Hematopoietic multipotent progenitor cell (in vitro differentiated cells): ENCODE measurements at regions not wholly inside any gene's neighbourhood (a gene's known extent, or its start where the extent isn't known, plus 50 kb on each side); places are given as distances from the start of the nearest gene placed in this dataset.
A peak's percentile ranks its signal among the peaks of the same experiment; 100 is the strongest.

Experiments used
- DNase-seq, 3 donors: peaks; one replicate each; pipeline ENCODE4 v3.0.0-alpha.2; 2011 to 2015; ENCODE audit warnings: low read depth in 2 of 3, low spot score in 2 of 3

DNA sequence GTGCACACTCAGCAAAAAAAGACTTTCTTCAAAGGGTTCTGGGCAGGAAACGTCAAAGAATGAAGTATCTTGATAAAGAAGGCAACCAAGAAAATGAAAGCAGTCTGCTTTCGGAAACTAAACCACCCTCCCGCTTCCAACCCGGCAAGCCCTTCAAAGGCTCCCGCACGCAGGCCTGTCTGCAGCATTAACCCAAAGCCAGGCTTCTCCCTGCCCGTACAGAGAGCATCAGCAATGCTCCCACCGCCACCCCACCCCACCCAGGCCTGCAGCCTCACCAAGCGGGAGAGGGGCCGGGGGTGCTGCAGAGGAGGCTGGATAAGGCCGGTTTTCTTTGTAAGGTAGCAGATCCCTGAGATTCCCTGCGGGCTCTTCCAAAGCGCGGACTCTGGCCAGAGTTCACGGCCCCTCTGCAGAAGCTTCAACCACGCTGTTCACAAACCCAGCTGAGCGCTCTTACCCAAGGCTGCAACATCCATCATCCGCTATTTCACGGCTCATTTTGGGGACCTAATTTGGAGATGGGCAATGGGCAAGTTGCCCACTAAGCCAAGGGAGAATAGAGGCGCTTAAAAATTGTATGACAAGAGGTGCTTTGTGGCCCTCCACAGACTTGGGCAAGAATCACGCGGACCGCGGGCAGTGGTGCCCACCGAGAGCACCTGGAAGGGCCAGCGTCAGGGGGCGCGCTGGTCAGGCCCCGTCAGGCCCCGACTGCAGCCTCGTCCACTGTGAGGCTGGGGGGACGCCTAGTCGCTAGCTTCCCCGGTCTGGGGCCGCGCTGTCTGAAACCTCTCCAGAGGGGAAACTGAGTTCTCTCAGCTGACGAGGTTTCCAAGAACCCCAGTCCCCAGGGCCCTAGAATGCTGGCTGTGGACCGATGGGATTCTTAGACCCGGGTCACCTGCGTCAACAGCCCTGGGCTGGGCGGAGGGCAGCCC is 225.4 kb upstream of the ID2 start:
- DNase-seq: peak in 2 of 3 donors; percentile 65 to 83

DNA sequence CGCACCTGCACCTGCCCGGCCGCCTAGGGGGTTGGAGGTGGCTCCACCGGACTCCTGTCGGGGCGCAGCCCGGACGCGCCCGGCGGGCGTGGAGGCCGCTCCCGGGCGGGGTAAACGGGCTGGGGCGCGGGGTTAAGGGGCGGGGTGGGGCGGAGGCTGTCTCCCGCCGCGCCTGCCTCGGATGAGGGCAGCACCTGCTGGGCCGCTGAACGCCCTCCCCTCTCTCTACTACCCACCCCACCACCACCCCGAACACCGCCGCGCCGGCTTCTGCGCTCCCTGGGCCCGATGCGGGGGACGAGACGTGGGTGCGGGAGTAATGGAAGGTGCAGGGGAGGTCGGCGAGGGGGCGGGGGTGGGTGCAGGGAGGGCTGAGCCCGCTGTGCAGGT is 224.8 kb upstream of the ID2 start:
- no peak for DNase-seq

DNA sequence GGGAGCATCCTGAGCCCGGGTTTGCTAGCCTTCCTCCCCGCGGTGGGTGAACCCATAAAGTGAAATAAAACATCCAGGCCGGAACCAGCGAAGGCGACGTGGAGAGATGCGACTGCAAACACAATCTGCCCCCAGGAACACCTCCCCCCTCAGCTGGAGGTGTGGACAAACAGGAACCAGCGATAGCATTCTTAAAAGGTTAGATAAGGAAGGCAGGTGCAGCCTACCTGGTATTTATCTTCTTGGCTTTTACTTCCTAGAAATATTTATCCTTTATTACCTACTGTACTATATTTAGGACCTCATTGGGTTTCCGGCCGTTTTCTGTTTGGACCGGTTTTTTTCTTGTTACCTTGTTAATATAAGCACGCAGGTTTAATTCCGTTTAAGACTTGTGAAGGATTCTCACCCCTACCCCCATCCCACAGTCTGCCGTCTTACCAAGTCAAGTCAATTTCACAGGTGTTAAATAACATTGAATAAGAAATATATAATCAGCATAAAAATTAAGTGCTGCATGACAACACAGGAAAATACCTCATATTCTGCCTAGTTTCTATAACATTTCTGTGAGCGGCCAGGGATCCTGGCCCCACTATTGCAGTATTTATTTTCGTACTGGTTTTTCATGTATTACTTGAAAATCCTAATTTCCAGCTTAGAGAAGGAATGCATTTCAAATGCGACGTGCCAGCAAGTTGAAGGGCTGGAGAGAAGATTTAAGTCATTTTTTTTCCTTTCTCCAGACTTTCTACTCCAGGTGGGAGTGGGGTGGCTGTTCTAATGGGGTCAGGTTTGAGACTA is 224.0 kb upstream of the ID2 start:
- DNase-seq: no peak

DNA sequence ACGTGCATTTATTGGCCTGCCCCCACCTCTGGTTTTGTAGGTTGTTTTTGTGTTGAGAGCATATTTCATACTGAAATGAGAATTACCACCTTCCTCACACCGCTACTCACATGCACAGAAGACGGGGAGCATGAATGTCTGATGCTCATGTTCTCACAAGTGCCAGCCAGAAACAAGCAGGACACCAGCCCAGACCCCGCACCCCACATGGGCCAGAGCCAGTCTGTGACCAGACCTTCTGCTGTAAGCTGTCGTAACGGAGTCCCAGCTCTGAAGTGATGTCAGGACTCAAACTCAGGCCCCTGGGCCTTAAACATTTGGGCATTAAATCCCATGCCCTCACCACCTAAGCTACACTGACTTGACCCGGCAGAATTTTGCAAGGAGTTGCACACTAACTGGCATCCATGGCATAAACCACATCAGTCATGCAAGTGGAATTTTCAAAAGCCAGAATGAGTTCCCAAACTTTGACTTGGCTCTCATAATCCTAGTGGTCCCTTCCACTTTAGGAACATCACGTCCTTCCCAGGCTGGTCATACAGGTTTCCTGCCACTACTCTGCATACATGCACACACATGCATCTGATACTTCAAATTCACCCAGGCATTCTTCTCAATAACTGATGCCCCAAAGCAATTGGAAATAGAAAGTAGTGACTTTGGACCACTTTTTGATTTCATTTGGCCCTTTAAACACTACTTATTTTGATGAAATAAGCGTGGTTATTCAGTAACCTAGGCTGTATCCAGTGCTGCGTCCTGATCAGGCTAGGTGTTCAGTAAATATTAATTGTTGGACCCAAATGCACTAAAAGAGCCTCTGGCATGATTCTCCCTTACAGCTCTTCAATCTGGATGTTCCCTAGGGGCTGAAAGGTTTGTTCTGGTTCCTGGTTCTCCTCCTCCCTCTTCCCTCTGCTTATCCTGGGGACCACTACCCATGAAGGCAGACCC is 223.1 kb upstream of the ID2 start:
- no peak for DNase-seq

DNA sequence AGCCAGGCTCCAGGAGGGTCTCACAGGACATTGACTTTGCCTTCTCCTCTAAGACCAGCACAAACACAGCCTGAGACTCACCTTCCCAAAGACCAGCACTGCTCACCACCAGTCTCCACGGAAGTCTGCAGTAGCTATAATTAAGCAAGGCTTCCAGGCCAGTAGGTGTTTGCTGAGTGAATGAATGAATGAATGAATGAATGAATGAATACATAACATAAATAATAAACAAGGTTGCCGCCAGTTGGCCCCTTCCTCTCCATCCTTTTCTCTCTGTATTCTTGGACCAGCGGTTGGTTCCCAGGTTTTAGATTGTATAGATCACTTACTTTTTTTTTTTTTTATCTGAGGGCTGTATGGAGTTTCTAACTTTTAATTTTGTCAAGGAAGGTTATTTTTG is 222.4 kb upstream of the ID2 start:
- no peak for DNase-seq

DNA sequence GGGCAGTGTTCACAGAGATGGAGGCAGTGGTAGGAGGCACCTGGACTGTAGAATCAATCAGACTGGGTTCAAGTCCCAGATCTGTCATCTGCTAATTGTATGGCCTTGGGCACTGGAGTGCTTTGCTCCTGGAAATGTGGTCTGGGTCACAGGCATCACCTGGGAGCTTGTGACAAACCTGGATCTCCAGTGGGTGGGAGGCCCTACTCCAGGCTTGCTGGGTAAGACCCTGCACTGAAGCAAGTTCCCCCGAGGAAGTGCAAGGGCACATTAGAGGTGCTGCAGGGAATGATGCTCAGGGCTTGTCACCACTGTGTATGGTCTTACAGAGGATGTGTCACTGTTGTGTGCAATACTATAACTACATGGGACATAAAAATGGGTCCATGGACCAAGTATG is 220.5 kb upstream of the ID2 start:
- no peak for DNase-seq

DNA sequence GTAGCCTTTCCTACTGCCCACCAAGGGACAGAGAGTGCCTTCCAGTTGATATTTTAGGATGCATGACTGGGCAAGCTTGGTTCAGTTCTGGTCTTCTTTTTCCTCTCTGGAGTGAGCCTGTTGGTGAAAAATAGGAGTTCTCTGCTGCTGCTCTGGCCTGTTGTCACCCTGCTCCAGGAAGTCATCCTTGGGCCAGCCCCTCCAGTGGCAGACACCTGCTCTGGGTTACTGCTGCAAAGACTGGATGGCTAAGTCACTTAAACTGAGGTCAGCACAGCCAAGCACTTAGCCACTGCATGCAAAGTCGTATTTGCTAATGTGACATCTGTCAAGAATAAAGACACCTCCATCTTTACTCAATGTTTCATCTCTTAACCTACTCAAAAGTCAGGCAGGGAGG is 219.6 kb upstream of the ID2 start:
- no peak for DNase-seq

DNA sequence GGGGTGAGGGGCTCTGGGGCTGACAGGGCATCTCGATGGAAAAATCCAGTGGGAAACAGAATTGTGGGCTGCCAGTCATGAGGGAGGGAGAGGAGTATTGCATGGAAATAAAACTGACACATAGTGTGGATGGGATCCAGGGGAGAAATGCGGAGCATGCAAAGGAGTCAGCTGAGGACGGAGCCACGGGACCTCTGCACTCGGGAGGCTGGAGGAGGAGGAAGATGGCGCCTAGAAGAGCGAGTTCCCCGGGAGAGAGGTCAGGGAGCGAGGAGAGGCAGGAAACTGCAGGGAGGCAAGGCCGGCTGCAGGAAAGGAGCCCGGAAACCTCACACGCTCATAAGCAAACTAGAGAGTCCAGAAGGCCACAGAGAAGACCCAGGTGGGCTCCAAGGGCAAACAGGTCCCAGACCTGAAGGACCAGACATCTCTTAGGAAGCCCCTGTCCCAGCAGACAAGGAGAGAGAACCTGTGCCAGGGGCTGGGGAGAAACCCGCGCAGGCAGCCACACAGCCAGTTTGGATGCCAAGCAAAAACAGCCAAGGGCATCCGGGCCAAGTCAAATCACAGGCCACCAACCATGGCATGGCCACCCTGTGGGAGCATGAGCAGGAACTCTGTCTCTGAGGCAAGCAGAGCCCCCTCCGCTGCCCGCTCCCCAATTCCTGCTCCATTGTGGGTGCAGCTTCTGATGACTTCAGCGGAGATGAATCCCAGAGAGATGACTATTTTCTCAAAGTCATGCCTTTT is 218.8 kb upstream of the ID2 start:
- no peak for DNase-seq

DNA sequence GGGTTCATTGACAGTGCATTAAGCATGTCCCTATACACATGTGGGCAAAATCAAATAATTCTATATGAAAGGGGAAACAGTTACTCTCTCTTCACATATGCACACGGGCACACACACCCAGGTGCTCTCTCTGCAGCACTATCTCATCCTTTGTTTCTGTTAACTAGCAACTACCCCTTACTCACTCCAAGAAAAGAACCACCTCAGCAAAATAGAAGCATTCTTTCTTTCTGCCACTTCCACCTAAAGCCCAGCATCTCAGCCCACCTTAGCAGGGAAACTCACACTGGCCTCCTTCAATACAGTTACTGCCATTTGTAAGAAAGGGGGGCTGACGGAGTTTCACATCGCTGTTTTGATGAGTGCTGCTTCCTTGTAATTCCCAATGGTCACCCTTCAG is 216.3 kb upstream of the ID2 start:
- no peak for DNase-seq

DNA sequence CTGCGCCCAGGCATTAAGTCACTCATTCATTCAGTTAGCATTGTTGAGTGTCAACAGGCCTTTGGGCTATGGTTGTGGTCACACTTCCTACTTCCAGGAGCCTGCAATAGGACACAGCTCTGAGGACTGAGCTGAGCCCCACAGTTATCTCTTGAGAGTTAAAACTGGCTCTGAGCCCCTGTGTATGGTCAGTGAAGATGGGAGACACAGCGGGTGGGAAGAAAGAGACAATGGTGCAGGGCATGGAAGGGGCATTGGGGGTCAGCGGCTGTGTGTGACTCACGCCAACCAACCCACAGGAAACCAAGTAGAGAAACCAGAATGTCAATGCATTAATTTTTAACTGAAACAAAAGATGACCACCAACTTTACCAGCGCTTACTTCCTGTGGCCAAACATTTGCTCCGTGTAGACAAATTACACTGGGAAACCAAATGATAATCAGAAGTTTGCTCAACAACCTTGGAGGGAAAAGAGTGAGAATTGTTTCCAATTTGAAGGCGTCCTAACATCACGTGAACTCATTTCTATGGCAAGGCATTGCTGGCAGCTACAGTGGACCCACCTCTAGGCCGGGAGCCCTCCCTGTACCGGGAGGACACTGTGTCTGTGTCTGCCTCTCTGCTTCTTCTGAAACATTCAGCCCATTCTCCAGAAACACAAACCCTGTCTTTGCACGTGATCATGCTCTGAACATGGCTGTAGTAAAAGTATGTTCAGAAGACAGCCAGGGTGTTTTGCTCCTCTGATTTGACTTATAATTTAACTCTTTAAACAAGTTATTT is 212.0 kb upstream of the ID2 start:
- DNase-seq: no peak

DNA sequence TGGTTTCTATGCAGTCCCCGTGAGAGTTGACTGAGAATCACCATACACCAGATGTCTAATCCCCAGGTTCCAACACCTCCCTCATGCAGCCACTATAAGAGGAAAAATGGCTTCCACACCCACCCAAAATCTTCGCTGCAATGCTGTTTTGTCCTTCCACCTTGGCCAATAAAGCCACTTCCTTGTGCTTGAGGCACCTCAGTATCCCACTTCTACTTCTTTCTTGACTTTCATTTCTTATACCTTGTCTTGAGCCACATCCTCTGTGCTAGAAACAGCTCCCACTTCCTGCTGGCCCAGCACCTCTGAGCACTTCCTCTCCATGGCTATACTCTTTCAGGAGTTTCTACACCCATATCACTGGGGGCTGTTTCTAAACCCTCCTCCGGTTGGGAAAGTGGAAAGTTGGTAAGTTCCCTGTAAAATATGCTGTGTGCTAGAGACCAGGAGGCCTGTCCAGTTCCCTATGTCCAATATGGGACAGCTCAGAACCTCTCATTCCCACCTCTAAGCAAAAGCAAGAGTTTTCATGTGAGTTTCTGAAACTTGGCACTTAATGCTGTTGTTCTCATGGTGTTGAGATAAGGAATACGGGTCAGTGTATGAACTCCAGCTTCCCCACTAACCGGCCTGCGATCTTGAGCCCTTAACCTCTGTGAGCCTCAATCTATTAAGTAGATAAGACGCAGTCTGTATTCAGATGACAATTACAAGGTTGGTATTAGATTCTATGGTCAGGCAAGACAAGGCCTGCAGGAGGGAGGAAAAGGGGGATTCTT is 209.1 kb upstream of the ID2 start:
- DNase-seq: no peak

DNA sequence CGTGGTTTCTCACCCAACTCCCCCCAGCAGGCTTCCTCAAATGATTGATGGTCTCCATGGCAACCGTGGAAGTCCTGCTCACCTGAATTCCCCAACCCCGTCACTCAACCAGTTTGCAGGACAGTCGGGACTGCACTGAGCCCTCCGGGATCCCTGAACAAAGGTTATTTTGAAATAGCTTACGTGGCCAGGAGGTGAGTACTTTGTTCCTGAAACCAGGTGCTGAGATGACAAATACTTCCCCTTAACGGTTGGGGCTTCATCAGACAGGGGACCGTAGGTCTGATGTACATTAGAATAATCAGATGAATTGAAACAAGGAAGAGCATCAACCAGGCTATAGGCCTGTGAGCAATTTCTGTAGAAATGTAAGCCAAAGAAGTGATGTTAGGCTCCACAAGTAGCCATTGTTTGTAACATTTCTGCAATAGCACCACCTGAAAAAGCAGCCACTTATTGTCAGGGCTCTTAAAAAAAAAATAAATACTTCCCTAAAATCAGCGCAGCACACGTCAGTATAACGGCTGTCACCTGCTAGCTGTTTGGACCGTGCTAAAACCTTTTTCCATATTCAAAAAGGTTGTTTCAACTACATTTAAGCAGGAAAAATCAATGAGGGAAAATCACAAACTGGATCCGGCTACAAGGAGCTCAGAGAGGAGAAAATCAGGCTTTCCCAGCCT is 206.4 kb upstream of the ID2 start:
- peak in 2 of 3 donors; percentile 54 to 69 for DNase-seq

DNA sequence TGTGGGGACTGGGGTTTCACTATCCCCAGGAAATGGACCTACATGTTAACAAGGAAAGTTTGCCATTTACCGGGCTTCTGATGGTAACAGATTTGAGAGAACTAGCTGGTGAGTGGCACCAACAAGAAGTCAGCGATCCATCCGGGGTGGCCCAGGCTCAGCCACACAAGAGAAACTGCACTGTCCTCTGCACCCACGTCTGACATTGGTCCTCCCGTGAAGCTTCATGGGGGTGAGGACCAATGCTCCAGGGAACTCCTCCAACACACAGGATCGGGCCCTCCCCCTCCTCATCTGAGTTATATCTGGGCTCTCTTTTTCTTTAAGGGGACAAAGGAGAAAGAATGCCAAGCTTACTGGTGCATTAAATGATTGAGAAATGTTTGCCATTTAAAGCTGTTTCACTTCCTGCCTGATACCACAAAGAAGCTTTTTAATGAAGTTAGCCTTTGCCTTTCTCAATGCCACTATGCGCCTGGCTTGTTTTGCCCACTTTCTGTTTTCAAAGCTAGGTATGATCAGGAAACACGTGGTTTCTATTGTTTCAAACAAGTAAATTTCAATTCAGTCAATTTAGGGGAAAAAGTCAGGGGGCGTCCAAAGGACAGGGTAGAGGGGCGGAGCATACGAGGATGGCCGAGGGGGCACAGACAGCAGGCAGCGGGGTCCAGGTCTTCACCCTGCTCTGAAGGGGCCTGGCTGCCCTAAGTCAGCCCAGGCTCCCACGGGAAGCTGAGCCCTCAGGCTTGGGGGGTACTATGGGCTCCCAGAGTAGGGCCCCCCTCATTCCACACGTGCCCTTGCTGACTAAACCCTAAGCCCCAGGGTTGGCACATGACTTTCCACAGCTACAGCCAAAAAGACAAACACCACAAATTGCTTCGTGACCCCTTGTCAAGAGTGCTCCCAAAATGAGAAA is 204.0 kb upstream of the ID2 start:
- DNase-seq: peak in 2 of 3 donors; percentile 51 to 85

DNA sequence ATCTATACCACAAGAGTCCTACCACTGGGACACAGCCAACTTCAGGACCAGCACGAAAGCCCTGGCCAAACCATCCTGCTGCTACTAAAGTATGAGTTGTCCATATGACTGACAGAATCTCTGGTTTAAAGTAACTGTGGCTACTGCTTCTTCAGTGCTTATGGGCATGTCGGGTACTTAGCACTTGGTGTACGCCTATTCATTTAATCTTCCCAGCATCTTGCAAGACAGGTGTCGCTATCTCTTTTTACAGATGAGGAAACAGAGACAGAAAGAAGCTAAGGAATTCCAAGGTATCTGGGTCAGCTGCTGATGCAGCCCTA is 203.4 kb upstream of the ID2 start:
- DNase-seq: no peak

DNA sequence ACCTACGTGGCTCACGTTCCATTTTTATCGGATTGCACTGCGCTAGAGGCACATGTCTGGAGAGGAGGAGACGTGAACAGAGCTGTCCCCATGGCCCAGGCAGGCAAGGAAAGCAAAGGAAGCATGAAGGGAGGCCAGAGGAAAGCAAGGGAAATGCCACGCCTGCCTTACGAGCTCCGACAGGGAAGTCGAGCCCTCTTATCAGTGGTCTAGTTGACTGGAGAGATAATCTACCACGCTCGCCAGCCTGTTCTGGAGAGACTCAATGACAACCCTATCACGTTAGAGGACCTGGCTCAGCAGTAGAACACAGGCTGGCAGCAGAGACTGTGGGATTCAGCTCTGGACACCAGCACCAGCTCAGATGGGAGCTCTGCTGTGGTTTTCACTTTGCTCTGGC is 202.6 kb upstream of the ID2 start:
- no peak for DNase-seq

DNA sequence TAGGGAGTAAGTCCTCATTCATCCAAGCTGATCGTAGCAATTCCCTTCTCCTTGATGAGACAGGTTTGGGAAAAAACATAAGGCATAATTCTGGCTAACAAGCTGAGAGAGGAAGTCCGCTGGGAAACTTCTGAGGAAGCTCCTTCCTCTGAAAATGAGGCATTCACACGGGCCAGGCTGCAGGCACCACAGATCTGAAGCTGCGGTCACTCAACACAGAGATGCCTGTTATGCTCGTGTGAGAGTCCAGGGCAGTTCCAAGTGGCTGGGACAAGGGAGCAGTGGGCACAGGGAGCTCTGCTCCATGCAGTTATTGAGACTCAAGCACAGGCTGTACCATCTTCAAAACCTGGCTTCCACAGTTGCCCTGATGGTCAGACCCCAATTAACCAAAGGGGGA is 200.9 kb upstream of the ID2 start:
- no peak for DNase-seq

DNA sequence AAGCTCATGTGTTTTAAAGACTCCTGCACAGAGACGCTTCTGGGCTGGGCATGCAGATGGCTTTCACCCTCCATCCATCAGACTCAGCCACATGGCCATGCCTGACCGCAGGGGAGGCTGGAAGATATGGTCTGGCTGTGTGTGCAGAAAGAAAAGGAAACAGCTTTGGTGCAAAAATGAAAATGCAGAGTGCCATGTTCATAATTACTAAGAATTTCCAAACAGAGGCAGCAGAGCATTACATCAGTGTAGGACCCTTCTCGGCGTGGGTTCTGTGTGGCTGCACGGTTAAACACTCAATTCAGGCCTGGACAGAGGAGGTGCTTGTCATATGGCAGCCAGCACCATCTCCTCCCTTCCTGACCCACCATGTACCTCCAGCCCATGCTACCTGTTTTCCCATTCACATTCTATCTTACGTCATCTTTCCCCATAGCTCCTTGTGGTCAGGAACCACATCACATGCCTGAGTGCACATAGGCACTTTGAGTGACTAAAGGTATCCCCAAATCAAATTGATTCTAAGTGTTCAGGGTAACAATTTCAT is 200.3 kb upstream of the ID2 start:
- DNase-seq: peak in 2 of 3 donors; percentile 53 to 92
